Nucleus accumbens (tissue), 56 donors: ENCODE measurements at regions not wholly inside any gene's neighbourhood (a gene's known extent, or its start where the extent isn't known, plus 50 kb on each side); places are given as distances from the start of the nearest gene placed in this dataset.
"Not testable (repeated sequence)": the region's sequence is repeated elsewhere in the genome, so short reads cannot be mapped to it uniquely, and the experiment has no call there.

ENCODE experiments used
- DNase-seq, 56 donors: peaks; one replicate each; lab custom pipeline; 2025; lab: John Stamatoyannopoulos, UW

DNA sequence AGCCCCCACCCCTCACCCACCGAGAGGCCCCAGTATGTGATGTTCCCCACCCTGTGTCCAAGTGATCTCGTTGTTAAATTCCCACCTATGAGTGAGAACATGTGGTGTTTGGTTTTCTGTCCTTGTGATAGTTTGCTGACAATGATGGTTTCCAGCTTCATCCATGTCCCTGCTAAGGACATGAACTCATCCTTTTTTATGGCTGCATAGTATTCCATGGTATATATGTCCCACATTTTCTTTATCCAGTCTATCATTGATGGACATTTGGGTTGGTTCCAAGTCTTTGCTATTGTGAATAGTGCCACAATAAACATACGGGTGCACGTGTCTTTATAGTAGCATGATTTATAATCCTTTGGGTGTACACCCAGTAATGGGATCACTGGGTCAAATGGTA lies 79.2 kb downstream of the PXDC1 start:
- DNase-seq: not testable (repeated sequence)

DNA sequence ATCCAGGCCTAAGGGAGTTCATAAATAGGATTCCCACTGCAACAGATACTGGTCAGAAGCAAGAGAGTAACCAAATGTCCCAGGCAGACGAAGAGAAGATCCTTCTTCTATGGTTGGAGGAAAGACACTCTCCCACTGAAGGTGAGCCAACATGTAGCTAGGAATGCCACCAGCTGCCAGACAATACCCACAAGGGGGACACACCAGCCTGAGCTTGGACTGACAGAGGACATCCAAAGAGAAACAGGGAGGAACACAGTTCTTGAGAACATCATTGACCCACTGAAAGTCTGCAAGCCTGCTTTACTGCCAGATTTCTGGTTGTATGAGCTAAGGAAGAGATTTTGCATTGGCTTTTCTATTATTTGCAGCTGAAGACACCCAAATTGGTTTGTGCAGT lies 80.1 kb downstream of the PXDC1 start:
- no peak for DNase-seq

DNA sequence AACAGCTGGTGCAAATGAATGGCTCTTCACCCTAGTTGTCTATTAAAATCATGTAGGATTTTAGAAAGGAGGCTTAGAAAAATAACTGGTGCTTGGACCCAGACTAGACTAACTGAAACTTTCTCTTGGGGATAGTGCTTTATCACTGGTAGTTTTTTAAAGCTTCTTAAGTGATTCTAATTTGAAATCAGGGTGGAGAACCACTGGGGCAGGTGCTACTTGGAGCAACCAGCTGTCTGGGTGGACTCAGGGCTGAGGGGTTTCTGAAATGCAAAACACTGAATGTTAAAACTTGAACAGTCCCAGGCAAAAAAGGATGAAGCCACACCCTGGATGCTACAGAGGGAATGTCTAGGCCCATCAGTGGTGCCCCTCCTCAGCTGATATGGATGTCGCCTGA lies 81.2 kb downstream of the PXDC1 start:
- DNase-seq: no peak

DNA sequence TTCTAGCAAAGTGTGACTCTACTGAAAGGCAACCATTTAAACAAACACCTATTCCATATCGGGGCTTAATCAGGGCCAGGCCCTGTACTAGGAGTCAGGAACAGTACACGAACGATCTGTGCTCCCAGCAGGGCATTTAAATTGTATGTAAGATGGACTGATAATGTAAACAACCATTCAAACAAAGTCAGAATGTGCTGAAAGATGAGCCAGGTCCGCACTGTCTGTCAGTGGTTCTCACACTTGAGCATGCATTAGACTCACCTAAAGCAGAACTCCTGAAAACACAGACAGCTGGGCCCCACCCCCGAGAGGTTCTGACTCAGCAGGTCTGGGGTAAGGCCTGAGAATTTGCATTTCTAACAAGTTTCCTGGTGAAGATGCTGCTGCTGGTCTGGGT lies 81.6 kb downstream of the PXDC1 start:
- no peak for DNase-seq

DNA sequence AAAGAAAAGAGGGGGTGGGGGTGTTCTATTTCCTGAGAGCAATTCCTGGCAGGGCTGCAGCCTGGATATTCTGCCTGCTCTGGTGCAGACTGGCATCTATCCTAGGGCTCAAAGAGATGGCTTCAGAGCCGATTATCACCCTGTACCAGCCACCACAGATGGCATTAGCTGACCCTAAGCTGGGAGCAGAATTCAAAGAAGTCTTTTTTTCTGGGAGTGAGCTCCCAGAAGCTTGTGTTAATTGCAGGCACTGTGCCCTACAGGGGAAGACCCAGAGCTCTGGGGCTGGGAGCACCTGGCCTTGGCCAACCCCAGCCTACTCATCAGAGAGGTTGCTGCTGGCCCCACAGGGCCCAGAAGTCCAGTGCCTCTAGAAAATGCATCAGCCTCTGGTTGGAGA lies 85.9 kb downstream of the PXDC1 start:
- DNase-seq: peak in 36 of 56 donors; percentile 7 to 70 (median 32)

DNA sequence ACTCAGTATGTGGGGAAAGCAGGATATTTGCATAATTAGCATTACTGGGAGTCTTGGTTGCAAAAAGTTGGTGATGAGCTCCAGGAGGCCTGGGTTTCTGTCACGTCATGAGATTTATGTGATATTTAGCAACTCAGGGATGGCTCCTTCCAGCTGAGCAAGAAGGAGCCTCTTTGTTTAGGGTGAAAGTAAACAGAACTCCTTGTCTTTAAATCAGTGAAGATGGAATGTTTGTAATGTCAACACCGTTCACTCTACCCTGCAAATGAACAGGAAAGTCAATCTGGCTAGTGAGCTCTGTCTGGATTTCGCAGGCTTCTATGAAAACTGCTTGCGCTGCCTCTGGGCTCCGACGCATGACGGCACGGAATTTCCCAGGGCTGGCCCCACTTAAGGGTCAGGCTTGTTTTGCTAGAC lies 86.9 kb downstream of the PXDC1 start:
- no peak for DNase-seq

DNA sequence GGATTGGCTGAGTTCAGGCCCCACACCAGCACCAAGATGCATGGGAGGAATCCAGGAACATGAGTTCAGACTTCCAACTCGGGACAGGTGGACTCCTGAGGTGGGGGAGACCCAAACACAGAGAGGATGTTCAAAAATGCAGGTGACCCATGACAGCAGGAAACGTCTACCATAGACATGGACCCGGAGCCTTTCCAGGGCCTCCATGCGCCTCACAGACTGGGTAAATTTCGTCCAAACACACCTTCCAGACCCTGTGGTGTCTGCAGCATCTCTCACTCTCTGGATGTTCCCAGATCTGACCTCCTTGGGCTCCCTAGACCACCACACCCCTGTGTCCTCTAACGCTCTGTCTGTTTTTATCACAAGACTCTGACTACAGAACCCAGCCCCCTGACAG lies 87.7 kb downstream of the PXDC1 start:
- no peak for DNase-seq

DNA sequence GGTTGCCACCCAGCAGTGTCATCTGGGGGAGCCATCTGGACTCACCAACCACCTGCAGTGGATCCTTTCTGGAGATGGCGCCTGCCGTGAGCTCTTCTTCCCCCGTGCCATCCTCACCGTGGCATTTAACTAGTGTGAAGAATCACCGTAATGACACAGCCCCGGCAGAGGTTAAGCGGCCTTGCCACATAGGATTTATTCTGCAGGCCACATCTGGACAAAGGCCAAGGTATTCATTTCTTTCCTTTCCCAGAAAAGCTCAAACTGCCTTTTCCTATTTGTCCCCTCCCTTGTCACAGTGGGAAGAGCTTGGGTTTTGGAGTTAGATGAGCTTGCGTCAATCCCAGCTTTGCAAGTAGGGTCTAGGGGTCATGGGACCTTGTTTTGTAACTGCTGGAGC lies 88.4 kb downstream of the PXDC1 start:
- no peak for DNase-seq

DNA sequence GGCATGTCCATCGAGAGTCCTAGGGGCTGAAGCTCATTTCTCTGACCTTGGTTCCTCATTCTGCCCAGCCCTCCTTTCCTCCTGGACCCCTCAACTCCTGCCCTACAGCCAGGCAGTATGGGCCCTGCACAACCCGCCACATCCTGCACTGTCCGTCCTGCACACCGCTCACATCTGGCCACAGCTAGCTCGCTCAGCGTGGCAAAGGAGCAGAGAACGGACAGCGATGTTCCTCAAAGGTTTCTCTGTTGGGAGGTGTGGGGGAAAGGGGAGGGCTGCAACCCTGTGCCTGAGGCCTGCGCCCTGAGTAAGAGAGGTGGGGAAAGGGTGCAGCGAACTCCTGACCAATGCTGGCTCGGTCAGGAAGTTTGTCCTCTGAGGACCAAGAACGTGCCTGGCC lies 90.1 kb downstream of the PXDC1 start:
- no peak for DNase-seq

DNA sequence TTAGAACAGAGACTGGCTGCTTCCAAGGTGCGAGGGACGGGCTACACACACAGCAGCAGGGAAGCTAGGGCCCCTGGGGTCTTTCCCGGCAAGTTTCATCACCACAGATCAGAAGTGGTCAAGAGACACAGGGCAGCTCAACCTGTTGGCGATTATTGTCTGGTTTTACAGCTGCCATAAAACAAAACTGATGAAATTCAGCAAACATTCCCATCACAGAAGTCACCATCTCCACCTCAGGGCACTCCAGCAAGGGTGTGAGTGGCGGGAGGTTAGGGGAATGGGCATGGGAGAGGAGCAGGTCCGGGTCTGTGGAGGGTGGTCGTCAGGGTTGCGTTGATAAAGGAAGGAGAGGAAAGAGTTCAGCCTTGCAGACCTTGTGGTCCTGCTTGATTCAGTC lies 91.0 kb downstream of the PXDC1 start:
- no peak for DNase-seq

DNA sequence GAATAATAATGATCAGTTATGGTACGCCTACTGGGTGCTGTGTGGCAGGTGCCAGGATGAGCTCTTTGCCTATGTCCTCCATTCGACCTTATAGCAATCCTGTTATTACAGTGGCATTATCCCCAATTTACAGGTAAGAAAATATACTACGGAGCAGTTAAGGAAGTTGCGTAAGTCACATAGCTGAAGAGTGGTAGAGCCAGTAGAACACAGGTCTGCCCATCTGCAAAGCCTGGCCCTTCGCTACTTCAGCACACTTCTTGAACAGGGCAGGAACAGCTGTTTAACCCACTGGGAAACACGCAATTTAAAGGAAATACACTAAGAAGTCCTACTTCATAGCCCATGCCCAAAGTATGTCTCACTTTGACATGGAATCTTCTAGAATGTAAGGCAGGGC lies 91.8 kb downstream of the PXDC1 start:
- no peak for DNase-seq

DNA sequence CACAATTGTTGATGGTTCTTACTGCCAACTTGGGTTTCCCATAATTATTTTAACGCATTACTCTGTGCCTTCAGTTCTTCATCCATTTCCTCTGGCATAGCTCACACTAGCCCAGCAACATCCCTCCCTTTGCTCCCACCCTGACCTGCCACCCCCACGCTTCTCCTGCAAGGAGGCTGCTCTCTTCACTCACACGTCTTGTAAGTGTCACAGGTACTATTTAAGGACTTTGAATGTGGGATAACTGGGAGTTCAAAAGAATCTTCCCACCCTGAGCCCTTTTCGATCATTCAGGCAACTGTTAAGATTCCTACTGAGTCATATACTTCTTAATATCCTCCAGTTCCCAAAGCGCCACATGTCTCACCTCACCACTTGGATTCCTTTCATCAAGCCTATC lies 95.4 kb downstream of the PXDC1 start:
- peak in 4 of 56 donors; percentile 16 to 36 (median 30) for DNase-seq

DNA sequence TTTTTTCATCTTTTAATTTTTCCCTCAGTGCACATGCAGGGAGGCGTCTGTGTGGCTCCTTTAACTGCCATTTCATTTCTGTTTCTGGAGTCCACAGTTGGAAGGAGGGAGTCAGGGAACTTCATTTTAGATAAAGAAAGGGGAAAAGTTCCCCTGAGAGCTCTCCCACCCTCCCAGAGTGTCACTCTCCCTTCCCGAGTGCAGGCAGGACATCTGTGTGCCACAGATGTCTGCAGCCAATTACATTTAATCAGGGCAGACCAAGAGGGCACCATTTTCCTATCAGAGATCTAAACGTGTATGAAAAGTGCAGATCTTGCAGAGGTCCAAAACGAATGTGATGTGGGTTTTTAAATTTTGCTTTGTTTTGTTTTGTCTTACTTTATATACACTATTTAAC lies 96.6 kb downstream of the PXDC1 start:
- DNase-seq: no peak

DNA sequence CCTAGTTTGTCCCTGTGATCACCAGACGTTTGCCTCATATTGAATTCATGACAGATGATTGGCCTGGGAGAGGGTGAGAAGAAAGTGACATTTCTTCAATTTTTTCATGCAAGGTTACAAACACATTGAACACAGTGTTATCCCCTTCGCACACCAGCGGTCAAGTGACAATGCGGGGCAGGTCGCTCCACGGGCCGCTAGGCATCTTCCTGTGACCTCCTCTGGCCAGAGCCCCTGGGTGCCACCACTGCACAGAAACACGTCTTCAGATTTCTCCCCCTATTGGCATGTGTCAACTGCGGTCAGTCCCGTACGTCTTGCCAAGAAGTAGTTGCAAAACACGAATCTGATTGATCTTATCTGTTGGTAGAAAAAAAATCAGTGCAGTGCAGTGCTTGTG lies 97.1 kb downstream of the PXDC1 start:
- DNase-seq: no peak

DNA sequence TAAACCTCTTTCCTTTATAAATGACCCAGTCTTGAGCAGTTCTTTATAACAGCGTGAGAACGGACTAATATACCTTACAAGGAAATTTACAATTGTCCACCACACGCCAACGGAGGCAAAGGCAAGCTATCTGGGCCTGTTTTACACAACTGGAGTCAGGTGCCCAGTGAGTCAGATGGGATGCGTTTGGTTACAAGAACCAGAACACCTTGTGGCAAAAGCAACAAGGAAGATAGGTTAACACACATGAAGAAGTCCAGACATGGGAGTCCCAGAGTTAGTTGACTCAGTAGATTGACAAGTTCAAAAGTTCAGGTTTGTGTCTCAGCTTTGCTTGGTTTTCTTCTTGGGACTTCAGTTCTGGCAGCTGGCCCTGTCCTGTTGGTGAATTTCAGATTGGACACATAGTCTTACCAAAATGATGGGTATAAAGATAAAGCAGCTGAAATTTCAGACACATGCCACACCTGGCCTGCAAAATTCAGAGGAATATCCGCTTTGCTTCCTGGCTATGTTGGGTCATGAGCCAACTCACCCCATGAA lies 97.9 kb downstream of the PXDC1 start:
- no peak for DNase-seq

DNA sequence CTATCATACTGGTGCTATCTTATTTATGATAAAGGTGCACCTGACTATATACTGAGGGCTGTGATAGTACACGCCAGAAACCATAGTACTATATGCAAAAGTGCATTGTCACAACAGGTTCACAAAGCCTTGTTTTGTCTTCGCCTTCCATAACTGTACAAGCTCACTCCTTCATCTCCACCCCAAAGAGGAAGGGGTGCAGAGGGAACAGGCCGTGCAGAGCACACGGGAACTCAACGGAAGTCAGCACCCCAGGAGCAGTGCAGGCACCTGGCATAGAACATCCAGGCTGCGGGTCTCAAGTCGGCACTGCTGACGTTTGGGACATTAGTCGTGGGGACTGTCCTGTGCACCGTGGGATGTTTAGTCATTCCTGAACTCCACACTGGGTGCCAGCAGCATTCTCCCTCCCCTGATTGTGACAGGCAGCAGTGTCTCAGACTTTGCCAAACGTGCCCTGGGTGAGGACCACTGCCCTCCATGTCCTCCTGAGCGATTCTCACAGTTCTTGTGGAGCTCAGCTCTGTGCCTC lies 99.7 kb downstream of the PXDC1 start:
- no peak for DNase-seq

DNA sequence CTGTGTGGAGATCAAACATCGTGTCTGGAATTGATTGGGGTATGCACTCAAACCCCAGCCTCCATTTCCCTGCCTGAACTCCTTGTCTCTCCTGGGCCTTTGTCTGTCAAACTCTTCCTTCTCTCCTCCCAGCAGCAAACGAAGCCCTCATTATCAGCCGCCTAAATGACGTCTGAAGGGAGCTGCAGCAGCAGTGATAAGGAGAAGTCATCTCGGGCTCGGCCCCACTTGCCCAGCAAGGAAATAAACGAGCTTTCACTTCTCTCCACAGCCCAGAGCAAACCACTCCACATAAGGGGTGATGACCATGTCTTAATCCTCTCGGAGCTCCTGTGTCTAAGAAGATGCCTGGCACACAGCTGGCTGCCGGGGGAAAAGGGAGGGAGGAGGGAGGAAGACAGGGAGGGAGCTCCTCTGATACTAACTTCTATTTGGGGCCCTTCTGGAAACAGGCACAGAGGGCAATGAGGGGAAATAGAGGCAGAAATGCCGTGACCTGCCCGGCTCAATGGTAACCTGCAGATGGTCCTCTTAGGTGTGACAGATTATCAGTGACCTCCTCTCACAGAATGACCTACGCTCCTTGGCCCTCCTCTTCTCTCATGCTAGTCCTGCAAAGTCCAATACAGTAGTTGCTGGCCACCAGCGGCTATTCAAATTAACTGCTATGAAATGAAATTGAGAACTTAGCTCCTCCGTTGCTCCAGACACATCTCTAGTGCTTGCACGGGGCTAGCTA lies 100.4 kb downstream of the PXDC1 start:
- DNase-seq: no peak

DNA sequence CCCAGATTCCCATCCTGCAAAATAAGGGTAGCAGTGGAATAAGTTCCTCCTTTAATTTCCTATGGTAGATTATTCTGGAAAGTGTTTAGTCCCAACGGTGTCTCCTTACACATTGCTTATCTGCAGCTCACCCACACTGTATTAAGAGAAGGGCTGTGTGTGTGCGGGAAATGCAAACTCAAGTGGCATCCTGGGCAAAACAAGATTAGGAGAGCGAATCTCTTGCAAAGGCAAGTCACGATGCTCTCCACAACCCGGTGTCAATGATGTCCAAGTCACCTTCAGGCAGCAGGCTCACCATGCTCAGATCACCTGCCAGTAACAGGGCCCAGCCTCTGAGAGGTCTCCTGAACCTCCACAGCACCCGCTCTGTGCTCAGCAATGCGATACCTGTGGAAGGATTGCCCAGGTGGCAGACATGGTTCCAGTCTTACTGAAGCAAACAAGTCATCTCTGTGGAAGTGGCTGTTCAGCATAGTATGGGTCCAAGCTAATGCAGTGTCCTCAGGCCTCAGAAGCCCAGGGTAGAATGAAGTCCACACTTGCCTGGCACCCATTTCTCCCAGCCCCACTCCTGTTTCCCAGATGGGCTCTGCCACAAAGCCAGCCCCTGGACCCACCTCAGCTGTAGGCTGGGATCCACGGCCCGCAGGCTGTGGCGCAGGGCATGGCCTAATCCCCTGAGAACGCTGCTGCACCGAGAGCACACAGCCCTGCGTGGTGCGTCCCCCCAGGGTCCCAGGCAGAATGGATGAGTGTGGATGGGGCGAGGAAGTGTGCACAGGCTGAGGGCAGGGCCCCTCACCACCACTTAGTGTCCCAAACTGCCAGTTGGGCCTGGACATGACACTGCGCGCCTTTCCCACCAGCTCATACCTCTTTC lies 101.2 kb downstream of the PXDC1 start:
- DNase-seq: no peak

DNA sequence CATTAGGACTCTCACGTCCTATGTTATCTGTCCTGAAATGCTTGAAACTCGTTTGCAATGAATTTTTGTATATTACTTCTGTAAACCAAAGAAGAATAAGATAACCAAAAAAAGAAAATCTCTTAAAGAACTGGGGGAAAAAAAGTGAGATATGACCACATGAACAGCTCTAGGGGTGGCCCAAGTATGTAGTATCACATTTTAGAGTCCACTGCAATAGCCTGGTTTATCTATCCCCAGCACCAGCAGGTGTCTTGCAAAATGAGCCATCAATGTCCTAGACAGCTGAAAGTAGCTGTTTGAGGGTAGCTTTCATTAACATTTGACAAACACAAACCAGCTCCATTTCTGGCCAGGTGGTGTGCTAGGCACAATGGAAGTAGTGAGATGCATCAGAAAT lies 102.8 kb downstream of the PXDC1 start:
- DNase-seq: no peak

DNA sequence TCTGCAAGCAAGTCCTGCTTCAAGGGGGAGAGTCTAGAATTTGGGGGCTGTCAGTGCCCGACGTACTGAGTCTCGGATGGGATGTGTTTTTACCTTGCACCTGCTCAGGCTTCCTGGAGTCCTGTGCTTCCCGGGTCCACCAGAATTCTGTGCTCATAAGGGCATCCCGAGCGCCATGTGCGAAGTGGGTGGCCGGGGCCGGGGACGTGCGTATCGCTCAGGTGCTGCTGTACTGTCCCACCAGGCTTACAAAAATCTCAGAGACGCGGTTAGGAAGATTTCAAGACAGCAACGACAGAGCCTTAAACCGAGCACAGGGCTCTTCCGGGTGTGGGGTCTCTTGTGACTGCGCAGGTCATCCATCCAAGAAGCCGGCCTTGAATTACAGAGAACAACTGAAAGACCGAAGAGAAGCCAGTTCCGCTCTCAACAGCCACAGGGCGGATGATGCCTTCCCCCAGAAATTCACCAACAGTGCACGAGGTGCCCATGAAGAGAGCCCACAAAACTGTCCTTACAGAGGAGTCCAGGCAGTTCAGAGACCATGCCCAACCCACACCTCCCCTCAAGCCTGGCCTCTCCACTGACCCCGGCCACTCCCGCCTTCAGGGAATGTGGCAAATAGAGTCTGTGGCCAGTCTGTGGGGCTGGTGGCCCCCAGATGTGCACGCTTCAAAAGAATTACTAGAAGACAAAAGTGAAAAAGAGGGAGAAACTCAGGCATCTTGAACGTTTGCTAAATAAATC lies 104.7 kb downstream of the PXDC1 start:
- no peak for DNase-seq

DNA sequence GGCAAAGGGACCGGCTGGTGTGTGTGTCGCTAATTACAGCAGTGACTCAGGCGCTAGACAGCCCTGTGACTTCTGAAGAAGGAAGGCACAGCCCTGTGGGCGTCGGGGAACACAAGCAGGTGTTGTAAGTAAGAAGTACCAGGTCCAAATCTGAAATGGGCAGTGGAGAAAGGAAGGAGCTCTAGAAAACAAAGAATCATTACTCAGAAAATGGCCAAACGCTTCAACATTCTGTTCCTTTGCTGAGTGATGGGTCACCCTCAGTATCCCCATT lies 106.8 kb downstream of the PXDC1 start:
- DNase-seq: peak in 9 of 56 donors; percentile 9 to 38 (median 26)
